Renal cortex interstitium (tissue), 11 donors: ENCODE measurements at regions not wholly inside any gene's neighbourhood (a gene's known extent, or its start where the extent isn't known, plus 50 kb on each side); places are given as distances from the start of the nearest gene placed in this dataset.
"Not testable (repeated sequence)": the region's sequence is repeated elsewhere in the genome, so short reads cannot be mapped to it uniquely, and the experiment has no call there.

Experiments
- DNase-seq, 11 donors: peaks; one replicate each; pipeline ENCODE4 v3.0.0-alpha.2; 2013; ENCODE audit warnings: low read depth in 9 of 11, low spot score in 4 of 11; ENCODE audit errors: extremely low read depth in 1 of 11

DNA sequence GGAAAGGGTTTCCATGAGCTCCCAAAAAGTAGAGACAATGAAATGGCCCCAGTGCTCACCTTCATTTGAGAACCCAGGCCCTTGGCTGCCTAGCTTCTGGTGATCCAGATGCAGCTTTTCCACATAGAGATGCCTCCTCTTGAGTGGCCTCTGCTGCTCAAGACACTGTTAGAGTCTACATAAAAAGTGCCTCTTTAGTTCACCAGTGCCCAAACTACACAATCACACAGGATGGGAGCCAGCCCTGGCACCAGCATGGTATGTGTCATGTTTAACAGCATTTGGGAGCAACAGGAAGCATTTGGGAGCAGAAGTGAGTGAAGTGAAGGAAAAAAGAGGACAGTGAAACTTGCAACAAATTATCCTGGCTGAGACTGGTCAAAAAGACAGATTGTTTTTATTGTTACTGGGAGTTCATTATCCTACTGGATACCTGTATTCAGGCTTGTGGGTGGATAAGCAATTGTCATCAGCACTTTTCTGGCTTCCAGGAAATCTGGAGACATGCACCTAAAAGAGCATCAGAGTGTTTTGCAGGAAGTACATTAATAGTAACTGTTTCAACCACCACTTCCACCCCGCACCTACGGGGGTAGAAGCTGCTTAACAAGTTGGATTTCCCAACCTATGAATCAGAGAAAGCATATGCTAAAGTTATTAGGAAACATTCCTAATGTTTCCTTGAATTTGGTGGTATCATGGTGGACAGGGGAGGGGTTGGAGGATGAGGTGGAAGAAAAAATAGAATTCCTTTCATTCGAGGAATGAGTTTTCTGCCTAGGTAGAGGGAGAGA lies 416.2 kb downstream of the IGSF11 start:
- no peak for DNase-seq

DNA sequence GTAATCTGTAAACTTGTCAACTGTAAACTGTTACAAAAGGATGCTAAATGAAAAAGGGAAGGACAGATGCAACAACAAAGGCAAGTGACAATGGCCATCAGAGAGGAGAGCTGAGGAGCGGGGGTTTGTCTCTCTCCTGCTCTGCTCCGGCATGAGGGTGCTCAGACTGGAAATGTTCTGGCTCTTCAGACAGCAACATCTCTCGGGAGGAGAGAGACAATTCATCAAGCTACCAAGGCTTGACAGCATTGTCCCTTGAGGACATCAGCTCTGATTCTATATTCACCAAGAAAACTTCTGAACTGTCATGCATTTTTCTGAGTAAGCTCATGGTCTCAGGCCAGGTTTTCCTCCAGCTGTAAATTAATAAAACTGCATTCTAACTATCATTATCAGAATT lies 408.2 kb downstream of the IGSF11 start:
- DNase-seq = no peak

DNA sequence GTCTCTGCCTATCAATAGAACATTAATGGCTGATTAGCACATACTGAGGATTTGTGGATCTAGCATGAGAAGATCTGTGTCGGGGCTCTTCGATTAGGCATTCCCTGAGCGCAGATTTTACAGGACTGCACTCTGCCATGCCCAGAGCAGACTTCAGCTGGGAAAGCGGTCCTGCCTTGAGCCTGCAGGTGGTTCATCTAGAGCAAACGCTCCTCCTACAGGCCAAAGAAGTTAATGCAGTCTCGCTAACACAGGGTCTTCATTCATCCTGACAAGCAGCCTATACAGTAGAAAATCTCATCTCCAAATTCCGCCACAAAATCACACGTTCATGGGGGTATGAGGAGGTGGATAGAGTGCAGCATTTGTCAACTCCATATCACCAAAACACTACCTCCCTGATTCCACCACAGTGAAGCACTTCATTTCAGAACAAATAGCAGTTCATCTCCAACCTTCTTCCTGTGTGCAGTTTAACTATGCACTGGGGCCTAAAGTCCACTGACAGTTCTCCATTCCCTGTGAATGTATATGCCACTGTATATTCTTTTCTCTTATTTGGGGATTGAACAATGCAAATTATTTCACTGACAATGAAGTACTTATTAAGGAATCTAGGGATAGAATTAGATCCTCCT lies 405.8 kb downstream of the IGSF11 start:
- DNase-seq = peak; percentile 48 to 78 (median 68)

GRCh38 chr3:118629821-118630220 lies 404.8 kb downstream of the IGSF11 start:
- no peak for DNase-seq

- DNase-seq = no peak
Observed at GRCh38 chr3:118635711-118636110, 398.9 kb downstream of the IGSF11 start.

GRCh38 chr3:118636841-118637240 lies 397.8 kb downstream of the IGSF11 start:
- DNase-seq = no peak

- no peak for DNase-seq
Observed at GRCh38 chr3:118637846-118638245, 396.8 kb downstream of the IGSF11 start.

DNA sequence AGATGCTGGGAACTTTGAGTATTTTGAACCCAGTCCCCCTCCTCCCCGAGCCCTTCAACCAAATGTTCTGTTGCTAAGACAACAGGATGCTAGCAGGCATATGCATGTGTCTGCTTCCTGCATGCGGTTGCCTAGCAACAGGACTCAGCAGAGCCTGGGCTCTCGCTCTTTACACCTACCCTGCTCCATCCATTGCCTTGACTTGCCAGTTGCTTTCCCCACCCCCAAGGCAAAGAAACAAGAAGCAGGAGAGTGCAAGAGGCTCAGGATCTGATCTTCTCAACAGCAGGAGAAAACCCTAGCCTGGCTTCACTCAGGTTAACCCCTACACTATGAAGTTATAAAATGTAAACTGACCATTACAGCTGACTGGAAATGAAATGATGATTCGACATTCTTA lies 393.0 kb downstream of the IGSF11 start:
- DNase-seq = peak in 8 of 11 donors; percentile 7 to 43 (median 16)

DNA sequence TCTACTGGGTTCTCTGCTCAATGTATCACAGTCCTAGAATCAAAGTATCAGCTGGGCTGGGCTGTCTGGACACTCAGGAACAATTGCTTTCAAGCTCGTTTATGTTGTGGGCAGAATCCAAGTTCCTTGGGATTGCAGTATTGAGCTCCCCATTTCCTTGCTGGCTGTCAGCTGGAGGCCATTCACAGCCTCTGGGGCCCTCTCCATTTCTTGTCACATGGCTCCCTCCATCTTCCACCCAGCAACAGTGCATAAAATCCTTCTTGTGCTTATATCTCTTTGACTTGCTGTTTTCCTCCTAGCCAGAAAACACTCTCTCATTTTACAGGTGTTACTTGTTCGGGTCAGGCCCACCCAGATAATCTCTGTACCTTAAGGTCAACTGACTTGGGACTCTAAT lies 363.5 kb downstream of the IGSF11 start:
- no peak for DNase-seq

GRCh38 chr3:118675305-118675704 lies 359.3 kb downstream of the IGSF11 start:
- no peak for DNase-seq

DNA sequence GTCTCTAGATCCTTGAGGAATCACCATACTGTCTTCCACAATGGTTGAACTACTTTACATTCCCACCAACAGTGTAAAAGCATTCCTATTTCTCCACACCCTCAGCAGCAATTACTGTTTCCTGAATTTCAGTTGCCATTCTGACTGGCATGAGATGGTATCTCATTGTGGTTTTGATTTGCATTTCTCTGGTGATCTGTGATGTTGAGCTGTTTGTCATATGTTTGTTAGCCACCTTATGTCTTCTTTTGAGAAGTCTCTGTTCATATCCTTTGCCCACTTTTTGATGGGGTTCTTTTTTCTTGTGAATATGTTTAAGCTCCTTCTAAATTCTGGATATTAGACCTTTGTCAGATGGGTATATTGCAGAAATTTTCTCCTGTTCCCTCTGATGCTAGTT lies 356.0 kb downstream of the IGSF11 start:
- not testable (repeated sequence) for DNase-seq

DNA sequence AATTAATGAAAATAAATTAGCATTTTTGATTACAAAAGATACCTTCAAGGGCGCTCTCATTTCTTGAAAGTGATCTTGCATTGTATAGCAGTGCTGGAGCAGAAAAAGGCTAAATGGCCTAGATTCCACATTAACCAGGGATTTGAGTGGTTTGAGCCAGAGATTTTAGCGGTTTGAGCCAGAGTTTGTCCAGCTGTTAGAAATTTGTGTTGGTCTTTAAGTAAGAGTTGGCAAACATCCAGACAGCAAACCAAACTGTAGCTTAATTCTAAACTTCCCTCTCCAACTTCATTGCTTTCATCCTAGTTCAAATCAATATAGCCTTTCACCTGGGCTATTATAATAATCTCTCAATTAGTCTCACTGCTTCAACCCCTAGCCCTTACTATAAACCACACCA lies 351.7 kb downstream of the IGSF11 start:
- peak; percentile 11 to 67 (median 41) for DNase-seq

DNA sequence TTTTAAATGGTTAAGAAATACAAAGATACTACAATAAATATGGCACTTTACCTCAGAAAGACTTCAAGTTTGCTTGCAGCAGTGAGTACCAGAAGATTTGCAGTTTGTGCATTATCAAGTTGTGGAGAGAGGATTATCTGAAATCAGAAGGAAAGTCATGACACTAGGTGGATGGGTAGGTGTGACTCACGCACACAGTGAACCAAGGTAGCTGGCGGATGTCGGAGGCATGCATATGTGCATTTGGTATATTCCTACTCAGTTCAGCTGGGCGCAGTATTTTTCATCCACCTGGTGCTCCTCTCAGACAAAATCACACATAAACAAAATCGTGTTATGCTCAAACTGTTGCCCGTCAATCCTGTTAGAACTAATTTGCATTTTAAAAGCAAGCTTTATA lies 351.0 kb downstream of the IGSF11 start:
- DNase-seq = no peak

DNA sequence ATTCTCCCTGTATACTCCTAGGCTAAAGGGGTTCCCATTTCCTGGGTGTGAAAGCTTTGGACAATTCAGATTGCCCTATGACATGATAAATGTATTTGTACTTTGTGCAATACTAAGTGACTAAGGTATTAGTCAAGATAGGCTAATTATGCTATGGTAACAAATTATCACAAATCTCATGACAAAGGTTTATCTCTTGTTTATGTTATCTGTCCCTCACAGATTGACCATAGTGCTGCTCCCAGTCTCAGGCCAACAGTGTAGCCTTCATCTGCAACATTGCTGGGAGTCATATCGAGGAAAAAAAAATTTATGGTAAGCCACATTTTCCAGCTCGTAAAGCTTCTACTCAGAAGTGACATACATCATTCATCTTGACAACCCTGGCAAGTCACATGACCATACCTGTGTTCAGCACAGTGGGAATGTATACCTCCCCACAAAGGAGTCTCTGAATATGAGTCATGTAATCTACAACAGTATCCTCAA lies 346.2 kb downstream of the IGSF11 start:
- no peak for DNase-seq

DNA sequence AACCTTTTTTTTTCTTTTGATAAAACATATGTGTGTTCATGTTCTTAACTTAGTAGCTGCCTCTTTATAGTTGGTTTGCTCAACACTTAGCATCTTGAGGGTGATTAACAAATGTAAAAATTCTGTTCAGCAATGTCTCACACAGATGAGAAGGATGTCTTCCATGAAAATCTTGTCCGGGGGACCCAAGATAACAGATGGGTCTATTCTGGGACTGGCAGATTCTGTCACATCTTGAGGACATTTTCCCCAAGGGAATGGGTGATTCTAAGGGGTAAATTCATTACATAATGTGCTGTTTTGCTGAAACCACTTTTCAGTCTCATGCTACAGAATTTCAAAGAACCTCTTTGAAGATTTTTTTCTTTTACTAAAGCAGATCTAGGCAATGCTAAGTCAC lies 342.2 kb downstream of the IGSF11 start:
- no peak for DNase-seq

- no peak for DNase-seq
Observed at GRCh38 chr3:118705487-118706219, 329.0 kb downstream of the IGSF11 start.

DNA sequence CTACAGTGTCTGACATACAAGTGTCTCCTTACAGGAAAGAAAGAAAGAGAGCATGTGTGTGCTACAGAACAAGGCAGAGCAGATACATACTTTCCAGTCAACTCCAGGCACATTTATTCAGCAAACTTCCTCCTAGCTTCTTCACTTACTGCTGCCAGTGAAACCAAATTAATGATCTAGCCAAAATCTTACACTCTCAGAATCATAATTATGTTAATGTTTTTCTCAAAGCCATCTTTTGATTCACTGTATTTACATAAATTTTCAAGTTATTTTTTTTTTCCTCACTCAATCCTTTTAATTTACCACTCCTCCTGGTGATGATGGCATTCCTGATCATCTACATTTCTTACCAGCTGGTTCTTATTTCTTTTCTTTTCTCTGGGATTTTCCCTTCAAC lies 326.7 kb downstream of the IGSF11 start:
- no peak for DNase-seq

- DNase-seq = no peak
Observed at GRCh38 chr3:118710532-118710931, 324.1 kb downstream of the IGSF11 start.

DNA sequence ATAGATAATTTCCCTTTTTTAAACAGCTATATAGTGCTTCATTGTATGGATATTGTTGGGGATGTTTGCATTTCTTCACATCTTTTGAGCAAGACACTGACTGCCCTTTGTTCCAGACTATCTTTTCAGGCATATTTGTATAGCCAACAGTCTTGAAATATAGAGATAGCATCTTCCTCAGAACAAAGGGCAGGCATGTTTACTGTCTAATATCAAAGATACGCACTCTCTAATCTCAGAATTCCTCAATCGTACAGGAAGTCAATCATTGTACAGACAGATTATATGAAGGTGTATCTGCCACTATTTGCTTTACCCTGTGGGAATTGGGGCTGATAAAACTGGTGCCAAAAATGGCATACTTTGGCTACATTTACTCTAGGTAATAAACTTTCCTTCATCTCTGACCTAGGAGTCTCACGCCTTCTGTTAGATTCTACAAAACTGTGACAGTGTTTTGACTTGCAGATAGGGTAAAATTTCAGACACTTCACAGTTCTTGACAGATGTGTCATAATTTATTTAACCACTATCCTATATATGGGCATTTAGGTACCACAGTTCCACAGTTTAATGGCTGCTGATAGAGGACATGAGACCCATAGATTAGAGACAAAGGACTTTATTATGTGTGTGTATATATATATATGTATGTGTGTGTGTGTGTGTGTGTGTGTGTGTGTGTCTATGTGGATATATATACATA lies 321.0 kb downstream of the IGSF11 start:
- DNase-seq = no peak
